Activated CD8-positive, alpha-beta memory T cell treated with anti-CD3 and anti-CD28 coated beads for 1 hour (primary cell): ENCODE measurements at regions not wholly inside any gene's neighbourhood (a gene's known extent, or its start where the extent isn't known, plus 50 kb on each side); places are given as distances from the start of the nearest gene placed in this dataset.
"Not testable (repeated sequence)": the region's sequence is repeated elsewhere in the genome, so short reads cannot be mapped to it uniquely, and the experiment has no call there.

Experiments
- DNase-seq, 2 donors: peaks; one replicate each; pipeline ENCODE4 v3.0.0-alpha.2; 2020; ENCODE audit warnings: low read depth in 1 of 2; ENCODE audit errors: extremely low read depth in 1 of 2

DNA sequence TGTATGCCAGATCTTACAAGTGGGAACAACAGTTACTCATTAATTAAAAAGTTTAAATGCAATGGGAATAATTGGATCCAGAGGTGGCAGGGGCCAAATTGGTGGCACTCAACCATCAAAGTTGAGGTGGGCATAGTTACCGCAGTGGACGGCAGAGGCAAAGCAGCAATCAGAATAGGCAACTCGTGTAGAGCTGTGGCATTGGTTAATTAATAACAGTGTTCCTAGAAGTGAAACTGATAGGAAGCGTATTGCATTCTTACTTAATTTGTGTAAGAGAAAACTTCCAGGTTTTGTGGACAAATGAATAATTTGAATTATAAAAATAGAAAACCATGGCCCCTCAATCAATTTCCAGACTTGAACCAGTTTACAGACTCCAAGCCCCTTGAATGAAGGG is 1068.2 kb upstream of the ACVR2A start:
- DNase-seq = no peak

DNA sequence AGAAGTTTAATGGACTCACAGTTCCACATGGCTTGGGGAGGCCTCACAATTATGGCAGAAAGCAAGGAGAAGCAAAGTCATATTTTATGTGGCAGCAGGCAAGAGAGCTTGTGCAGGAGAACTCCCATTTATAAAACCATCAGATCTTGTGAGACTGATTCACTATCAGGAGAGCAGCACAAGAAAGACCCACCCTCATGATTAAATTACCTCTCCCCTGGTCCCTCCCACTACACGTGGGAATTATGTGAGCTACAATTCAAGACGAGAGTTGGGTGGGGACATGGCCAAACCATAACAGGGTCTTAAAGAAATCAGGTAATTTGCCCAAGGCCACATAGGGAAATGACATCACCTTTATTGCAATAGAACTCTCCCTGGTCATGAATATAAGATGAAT is 1073.3 kb upstream of the ACVR2A start:
- DNase-seq = no peak

DNA sequence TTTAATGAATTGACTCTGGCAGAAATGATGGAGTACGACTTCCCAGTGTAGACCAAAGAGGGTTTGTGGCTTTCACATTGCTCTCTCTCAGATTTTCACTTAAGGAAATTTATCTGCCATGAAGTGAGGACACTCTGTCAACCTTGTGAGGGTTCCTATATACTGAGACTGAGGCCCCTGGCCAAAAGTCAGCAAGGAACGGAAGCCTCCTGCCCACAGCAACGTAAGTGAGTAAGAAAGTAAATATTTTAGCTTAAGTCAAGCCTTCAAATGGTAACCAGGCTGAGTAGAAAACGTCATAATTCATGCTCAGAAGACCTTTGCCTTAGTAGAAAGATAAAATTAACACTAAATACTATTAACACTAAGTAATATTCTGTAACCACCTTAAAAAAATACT is 1080.5 kb upstream of the ACVR2A start:
- DNase-seq = no peak

DNA sequence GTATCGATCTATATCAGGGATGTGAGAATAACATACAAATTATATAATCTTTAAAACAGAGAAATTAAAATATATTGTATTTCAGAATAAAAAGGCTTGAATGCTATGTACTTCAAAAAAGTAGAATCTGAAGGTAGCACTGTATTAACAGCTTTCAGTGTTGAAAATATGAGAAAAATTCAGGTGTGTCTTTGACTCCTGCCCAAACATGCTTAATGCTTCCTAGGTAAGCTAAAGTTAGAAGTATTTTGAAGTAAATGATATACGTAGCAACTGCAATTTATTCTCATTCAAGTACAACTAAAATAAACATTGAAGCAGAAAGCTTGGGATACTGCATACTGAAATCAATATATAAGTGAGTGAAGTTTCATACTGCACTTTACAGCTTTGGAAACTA is 1082.0 kb upstream of the ACVR2A start:
- DNase-seq = no peak

DNA sequence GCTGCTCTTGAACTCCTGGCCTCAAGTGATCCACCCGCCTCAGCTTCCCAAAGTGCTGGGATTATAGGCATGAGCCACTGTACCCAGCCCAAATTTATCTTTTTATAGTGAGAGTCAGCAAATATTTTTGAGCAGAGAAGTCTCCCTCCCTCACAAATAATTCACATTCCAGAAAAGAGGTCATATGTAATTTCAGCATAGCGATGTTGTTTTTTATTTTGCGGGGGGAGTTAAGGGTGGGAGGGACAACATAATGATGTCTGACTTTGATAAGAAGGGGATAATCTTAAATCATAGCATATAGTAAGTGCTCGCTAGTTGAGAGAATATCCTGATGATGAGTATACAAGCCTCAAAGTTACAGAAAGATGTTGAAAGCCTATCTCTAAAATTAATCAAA is 1090.2 kb upstream of the ACVR2A start:
- no peak for DNase-seq

DNA sequence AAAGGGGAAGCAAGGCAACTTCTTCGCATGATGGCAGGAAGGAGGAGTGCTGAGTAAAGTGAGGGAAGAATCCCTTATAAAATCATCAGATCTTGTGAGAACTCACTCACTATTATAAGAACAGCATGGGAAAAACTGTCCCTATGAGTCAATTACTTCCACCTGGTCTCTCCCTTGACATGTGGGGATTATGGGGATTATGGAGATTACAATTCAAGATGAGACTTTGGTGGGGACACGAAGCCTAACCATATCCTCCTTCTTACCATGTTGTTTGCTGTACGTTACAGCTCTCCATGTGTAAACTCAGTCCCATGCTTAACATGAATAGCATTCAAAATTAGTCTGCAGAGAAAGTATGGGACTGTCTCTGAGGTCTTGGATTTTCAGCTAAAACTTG is 1096.8 kb upstream of the ACVR2A start:
- DNase-seq = no peak

DNA sequence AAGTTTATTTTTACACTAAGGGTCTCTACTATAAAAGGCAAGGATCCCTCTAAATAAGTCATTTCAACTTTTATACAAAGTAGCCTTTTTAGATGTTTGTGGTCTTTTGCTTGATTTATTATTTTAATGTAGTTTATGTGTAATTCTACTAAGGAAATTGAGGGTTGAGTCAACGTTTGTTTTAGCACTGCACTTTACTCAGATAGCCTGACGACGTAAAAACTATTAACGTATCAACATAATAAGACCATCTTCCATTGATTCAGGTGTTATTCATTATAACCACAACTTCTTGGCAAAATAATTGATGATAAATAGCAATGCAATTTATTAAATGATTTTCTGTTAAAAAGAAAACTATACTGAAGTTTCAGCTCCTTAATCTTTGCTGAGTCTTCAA is 1103.6 kb upstream of the ACVR2A start:
- DNase-seq = no peak

DNA sequence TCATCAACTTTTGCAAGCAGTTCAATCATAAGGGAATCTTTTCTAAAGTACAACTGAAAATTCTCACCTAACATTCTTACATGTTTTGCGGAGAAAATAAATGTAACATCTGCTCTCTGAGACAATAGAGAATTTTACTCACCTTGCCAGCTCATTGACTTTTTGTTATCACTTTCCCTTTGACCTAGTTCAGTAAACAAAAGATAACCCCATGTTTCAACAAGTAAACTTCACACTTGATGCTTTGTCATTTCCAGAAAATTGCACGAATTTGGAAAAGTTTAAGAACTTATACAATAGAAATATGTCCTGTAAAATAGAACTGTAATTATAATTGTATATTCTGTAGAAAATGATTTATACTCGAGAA is 1110.0 kb upstream of the ACVR2A start:
- DNase-seq = no peak

DNA sequence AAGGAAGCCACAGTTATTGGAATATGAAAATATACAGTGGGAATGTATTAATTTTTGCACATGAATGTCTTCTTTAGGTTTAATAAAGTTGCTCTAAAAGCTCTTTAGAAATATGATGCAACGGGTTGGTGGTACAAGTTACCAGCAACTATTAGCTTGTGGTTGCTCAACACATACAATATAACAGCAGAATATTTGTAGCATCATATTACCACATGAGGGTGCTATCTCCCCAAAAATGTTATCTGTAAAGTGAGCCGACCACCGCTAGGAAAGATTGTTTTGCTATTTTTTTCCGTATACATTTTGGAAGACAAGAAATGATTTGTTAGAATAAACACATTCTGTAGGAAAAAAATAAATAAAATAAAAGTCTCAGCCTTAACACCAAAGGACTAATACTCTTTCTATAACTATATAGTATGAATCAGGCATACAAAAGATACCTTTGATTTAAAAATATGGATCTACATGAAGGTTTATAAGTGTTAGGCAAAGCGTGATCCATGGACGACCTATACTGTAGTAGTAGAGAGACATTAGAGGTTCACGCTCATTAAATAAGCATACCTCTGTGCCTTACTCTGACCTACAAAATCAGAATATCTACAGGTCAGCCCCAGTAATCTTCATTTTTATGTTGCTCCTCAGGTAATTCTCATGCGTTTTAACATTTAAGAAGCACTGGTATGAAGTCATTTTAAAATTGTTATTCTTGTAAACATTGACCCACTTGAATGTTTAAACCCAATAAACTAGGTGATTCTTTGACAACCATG is 1110.6 kb upstream of the ACVR2A start:
- no peak for DNase-seq

DNA sequence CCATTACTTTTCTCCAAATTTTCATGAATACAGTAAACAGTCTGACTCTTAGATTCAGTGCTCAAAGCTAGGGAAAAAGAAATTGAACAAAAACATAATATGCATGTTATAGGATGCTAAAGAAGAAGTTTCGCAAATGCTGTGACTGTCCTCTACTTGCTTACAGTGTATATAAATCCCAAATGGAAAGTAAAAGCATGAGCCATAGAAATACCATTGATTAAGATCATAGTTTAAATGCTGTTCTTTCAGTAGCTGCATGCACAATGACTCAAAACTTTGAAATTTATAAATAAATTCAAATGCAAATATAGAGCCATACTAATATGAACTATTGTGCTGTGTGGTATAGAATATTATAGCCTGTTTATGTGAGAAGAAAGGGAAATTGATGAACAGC is 1113.9 kb upstream of the ACVR2A start:
- DNase-seq = no peak

DNA sequence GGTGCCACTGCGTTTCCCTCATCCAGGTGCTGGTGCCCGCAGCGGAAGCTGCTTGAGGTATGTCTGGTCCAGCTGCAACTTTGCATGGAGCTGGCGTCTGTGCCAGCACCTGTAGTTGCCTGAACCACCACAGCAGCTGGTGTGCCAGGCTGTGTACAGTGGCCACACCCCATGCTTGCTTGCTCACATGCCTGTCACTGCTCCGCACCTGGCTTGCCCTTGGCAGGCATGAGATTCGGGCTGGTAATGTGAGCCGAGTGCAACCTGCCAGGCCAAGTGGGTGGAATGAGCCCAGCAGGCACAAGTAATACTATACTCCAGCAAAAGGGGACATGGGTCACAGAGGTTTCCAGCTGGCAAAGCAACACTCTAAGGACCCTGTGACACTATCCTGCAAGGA is 1123.3 kb upstream of the ACVR2A start:
- DNase-seq = no peak

DNA sequence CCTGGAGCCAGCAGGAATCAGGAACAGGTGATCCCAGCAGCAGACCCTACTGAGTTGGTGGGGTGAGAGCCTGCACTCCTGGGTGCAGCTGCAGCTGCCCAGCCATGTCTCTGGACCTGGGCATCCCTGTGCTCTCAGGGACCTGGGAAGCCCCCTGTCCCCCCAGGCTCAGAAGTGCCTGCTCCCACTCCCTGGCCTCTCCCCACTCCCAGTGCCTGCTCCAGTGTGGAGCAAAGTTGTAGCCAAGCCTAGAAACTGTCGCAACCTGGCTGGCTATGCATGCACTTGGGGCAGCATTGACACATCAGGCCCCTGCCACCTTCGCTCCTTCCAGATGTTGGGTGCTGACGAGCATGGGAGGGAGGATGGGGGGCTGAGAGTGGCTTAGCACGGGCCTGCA is 1124.7 kb upstream of the ACVR2A start:
- DNase-seq = no peak

DNA sequence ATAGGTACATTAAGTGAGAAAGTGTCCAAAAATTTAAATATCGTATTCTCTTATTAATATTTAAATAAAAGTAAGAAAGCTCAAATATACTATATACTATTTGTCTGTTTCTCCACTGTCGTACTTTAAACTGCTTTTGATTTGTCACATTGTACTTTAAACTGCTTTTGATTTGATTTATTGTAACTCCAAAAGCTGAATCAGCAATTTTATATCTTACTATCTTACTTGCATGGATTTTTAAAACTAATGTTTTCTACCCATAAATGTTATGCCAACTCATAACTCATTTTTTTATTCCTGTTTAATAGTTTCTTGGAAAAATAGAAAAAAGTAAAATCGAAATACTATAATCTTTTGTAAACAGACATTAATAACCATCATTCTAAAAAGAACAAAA is 1128.2 kb upstream of the ACVR2A start:
- no peak for DNase-seq

DNA sequence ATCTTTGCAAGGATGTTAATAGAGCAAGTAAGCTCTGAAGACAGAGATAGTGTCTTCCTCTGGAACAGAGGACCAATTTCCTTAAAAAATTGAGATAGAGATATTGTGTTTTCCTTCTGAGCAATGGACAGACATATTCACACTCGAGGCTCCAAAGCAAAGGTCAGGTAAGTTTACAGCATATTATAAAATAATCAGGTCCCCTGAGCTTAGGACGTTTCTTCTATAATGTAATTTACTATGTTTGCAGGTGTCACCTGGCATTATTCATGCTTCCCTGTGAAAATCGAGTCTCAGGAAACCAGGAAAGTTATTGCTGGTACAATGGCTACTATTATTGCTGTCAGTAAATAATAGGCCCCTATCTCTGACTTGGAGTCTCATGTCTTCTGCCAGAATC is 1135.8 kb upstream of the ACVR2A start:
- DNase-seq = no peak

DNA sequence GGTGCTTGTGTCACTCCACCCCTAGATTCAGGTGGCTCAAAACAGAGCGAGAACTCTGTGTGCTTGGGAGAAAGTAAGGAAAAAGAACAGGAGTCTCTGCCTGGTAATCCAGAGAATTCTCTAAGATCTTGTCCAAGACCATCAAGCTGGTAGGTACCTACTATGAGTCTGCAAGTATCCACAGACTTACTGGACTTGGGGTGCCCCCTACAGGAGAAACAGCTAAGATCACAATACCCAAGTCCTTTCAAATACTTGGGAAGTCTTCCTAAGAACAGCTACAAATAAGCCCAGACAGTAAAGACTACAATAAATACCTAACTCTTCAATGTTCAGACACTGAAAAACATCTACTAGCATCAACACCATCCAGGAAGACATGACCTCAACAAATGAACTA is 1143.6 kb upstream of the ACVR2A start:
- DNase-seq = no peak

DNA sequence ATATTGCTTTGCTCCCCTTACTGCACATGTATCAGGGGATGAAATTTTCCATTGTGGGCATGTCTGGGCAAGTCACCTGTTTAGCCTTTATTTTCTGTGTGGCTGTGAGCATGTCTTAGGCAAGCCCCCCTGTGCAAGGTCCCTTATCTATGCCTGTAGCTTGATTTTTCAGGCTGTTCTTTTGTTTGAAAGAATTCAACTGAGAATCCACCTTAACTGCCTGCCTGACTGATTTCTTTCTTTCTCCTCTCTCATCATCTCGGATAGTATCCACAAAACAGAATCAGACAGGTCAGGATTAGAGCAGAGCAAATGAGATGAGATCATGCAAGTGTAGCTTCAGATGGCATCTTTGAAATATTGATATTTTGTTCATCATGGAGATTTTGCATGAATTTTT is 1147.5 kb upstream of the ACVR2A start:
- no peak for DNase-seq

DNA sequence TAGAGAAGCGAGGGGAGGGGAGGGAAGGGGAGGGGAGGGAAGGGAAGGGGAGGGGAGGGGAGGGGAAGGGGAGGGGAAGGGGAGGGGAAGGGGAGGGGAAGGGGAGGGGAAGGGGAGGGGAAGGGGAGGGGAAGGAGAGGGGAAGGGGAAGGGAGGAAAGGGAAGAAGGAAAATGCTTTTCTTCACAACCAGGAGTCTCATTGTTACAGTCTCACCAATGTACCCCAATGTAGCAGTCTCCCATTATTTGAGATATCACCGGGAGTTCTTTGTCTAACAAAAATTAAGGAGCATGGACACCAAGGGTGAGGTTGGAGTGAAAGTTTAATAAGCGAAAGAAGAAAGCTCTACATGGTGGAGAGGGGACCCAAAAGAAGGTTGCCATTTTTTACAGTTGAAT is 1148.0 kb upstream of the ACVR2A start:
- not testable (repeated sequence) for DNase-seq

DNA sequence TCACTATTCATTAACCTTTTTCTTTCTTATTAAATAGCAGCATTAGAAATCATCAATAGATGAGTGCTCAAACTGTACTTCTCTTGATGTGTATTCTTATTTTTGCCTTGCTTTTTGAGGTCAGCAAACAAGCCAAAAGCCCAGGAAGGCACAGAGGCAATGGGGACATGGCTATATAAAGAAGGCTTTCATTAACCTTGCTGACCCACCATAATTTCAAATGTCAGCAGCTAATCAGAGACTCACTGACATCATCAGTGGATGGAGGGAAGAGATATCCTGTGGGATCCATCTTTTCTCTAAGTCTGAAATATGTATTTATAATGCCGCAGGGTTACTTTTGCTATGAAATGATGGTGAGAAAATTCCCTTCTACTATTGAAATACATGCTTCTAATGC is 1162.8 kb upstream of the ACVR2A start:
- no peak for DNase-seq

DNA sequence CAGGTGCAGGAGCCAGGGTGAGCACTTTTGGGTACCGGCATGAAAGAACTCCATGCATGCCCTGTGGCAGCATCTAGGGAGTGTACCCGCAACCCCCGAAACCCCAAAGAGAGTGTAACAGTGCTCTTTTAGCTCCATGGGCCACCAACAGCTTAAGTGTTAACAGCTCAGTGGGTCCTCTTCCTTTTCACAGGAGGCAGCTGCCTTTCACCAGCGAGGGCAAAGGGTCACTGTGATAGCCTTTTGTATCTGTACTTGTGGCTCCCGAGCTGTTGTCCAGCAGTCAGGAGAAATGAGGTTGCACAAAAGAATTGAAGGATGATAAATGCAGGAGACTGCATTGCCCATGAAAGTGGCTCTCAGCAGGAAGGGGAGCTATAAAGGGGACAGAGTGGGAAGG is 1166.3 kb upstream of the ACVR2A start:
- DNase-seq = no peak

DNA sequence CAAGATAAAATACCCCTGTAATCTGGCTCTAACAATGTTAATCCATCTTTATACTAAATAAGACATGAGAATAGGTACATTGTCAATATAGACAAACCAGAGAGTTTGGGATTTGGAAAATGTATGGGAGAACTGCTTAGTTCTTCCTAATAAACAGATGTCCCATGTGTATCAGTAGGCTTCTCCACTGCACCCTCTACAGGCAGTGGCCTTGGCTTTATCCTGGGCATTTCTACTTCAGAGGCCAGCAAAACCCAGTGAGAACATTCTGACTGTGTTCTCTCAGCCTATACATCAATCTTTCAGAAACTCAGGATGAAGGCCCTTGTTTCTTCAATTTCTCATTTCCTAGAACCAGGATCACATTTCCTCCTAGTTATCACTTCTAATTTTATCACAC is 1167.5 kb upstream of the ACVR2A start:
- DNase-seq = no peak

DNA sequence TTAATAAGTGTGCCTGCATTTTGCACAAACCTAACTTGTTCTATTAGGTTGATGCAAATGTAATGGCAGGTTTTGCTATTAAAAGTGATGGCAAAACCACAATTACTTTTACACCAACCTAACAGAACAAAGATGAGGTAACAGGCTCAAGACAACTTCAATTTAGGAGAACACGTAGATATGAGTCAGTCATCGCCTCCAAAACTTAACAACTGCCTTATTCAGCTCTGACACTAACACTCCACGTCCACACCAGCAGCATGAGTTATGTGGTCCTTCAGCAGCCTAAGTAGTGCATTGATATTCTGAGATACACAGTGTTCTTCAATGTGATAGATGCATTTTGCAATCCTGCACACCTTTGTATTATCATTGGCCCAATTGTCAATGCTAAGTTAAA is 1175.1 kb upstream of the ACVR2A start:
- DNase-seq = no peak

DNA sequence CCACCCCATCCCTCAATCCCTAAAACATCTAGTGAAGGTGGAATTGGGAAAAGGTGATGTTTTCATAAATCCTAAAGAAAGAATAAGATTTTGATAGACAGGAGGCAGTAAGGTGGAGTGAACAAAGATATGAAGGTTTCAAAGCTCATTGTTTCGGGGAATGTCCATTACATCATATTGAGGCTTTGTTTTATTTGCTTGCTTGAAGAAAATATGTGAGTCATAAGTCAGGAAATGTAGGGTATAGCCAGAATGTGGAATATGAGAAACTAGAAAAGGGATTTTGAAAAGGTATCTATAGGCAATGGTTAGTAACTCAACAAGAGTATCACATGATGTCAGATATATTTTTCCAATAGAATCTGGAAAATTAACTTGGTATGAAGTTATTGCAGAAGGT is 1178.5 kb upstream of the ACVR2A start:
- DNase-seq = no peak

DNA sequence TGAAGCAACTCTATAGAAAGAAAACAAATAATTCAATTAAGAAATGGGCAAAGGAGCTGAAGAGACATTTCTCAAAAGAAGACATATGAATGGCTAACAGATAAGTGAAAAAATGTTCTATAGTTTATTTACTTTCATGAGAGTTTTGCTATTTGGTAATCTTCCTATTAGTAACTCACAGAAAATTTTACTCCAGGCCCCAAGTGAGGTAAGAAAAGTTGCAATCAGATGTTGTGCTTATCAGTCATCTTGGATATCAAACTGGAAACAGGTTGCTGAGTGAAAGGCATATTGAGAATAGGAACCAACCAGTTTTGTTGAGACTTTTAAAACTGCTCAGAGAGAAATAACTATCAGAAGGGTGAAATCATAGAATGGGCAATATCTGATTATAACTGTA is 1179.0 kb upstream of the ACVR2A start:
- no peak for DNase-seq
